SK-N-SH (cell line): ENCODE measurements at regions not wholly inside any gene's neighbourhood (a gene's known extent, or its start where the extent isn't known, plus 50 kb on each side); places are given as distances from the start of the nearest gene placed in this dataset.

ENCODE experiments used
- CTCF ChIP-seq: fragments of 200-600 bp; sonication (generic); IDR thresholded peaks from 2 replicates; pipeline ENCODE4 v1.6.1; 2017; ENCODE audit warnings: antibody characterized with exemption, mild to moderate bottlenecking, moderate library complexity
- EP300 ChIP-seq, 2 experiments: IDR thresholded peaks; 2 replicates each; pipeline versions ENCODE4 v1.4.0 to v1.6.1; 2012; ENCODE audit warnings: borderline replicate concordance in 1 of 2, low read depth in 1 of 2, low read length in 1 of 2
- FOXJ3 ChIP-seq: sonication (generic); formaldehyde crosslinking; IDR thresholded peaks from 2 replicates; pipeline ENCODE4 v1.5.1; 2020; ENCODE audit warnings: mild to moderate bottlenecking, missing genetic modification reagents
- MAX ChIP-seq: IDR thresholded peaks from 2 replicates; pipeline ENCODE4 v1.4.0; 2012; ENCODE audit warnings: low read depth
- MEF2A ChIP-seq: IDR thresholded peaks from 2 replicates; pipeline ENCODE4 v1.4.0; 2012; ENCODE audit warnings: low read depth, borderline replicate concordance
- PBX3 ChIP-seq: IDR thresholded peaks from 2 replicates; pipeline ENCODE4; 2012
- POLR2AphosphoS5 ChIP-seq: IDR thresholded peaks from 2 replicates; pipeline ENCODE4 v1.6.1; 2012; ENCODE audit warnings: low read depth, low read length
- SMC3 ChIP-seq: IDR thresholded peaks from 2 replicates; pipeline ENCODE4 v1.6.1; 2012; ENCODE audit warnings: low read depth, low read length, improper control_type of control experiment
- TAF1 ChIP-seq: IDR thresholded peaks from 2 replicates; pipeline ENCODE4 v1.6.1; 2012; ENCODE audit warnings: low read depth, mild to moderate bottlenecking, low read length, moderate library complexity, borderline replicate concordance
- USF2 ChIP-seq: fragments of 150-350 bp; IDR thresholded peaks from 2 replicates; pipeline ENCODE4 v1.6.1; 2017; ENCODE audit warnings: antibody characterized with exemption, low read length, low read depth, borderline replicate concordance
- ZBTB33 ChIP-seq: IDR thresholded peaks from 2 replicates; pipeline ENCODE4 v1.4.0; 2012; ENCODE audit warnings: low read depth, borderline replicate concordance

- TF ChIP-seq TAF1 (no peak), MAX (no peak), USF2 (no peak), CTCF (no peak), MEF2A (no peak), ZBTB33 (no peak), FOXJ3 (CRISPR knock-in tag) (no peak), PBX3 (no peak), POLR2AphosphoS5 (no peak), EP300 (IDR thresholded peaks at IDR 0.05; ENCODE audit: borderline replicate concordance in 1 of 2, low read depth in 1 of 2, low read length in 1 of 2) (no peak), SMC3 (no peak)
Measured at GRCh38 chr18:38801640-38802039, 1236.0 kb upstream of the CELF4 start.
